Choroid plexus epithelial cell (primary cell): ENCODE measurements at regions not wholly inside any gene's neighbourhood (a gene's known extent, or its start where the extent isn't known, plus 50 kb on each side); places are given as distances from the start of the nearest gene placed in this dataset.

Experiments used
- DNase-seq: peaks from one replicate; pipeline ENCODE4 v3.0.0-alpha.2; 2010; ENCODE audit warnings: low read depth
- H3K4me3 ChIP-seq: 2 replicates; pipeline ENCODE4 v1.5.1; 2011; ENCODE audit warnings: low read depth, mild to moderate bottlenecking, control low read depth, low read length, moderate library complexity
- TF ChIP-seq, protein P1 (sequence below): conservative IDR thresholded peaks from 2 replicates; pipeline ENCODE4 v1.5.1; 2011; ENCODE audit warnings: low read depth, mild to moderate bottlenecking, control low read depth, inconsistent platforms, low read length, moderate library complexity

GRCh38 chr16:64370112-64370511 lies 751.8 kb downstream of the CDH11 start:
- no peak for DNase-seq
- H3K4me3 ChIP-seq, result no peak overlapping the region
- TF ChIP-seq, protein P1, sequence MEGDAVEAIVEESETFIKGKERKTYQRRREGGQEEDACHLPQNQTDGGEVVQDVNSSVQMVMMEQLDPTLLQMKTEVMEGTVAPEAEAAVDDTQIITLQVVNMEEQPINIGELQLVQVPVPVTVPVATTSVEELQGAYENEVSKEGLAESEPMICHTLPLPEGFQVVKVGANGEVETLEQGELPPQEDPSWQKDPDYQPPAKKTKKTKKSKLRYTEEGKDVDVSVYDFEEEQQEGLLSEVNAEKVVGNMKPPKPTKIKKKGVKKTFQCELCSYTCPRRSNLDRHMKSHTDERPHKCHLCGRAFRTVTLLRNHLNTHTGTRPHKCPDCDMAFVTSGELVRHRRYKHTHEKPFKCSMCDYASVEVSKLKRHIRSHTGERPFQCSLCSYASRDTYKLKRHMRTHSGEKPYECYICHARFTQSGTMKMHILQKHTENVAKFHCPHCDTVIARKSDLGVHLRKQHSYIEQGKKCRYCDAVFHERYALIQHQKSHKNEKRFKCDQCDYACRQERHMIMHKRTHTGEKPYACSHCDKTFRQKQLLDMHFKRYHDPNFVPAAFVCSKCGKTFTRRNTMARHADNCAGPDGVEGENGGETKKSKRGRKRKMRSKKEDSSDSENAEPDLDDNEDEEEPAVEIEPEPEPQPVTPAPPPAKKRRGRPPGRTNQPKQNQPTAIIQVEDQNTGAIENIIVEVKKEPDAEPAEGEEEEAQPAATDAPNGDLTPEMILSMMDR, result no peak

DNA sequence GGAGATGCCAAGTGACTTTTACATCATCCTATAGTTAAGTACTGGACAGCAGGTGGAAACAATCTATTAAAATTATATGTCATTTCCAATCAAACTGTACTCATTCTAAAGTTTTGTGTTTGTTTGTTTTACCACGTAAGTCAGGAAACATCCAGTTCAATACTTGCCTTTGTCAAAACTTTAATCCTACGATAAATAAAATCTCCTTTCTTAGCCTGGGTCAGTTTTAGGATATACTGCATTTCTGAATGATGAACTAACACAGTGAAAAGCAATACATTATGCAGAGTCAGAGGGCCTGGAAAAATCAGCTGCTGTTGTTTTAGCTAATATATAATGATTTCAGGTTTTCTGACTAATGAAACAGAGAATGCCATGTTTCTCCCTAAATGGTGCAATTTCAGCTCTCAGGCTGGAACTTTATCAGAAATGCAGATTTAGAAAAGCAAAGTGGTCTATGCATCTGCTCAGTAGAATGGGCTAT lies 756.4 kb downstream of the CDH11 start:
- no peak for DNase-seq
- TF ChIP-seq, protein P1, result no peak
- no peak overlapping the region for H3K4me3 ChIP-seq

- TF ChIP-seq, protein P1, result no peak
- no peak overlapping the region for H3K4me3 ChIP-seq
- no peak for DNase-seq
Measured at GRCh38 chr16:64364894-64365293, 757.0 kb downstream of the CDH11 start.

- no peak for DNase-seq
- no peak overlapping the region for H3K4me3 ChIP-seq
- TF ChIP-seq, protein P1, result no peak
Measured at GRCh38 chr16:64364416-64364815, 757.4 kb downstream of the CDH11 start.

DNA sequence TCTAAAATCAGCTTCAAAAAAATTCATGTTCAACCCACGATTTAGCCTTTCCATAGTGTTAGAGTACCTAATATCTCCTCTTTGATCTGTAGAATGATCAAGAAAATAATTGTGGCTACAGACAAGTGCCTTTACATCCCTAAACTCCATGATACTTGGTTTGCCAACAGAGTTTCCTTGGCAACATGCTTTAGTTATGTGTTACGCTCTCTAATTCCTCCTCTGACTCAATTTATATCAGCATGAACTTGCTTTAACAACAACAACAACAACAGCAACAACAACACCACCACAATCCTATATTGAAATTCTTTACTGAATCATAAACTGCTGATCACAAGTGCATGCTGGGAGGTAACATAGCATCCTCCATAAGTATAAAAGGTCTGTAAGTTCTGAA lies 757.8 kb downstream of the CDH11 start:
- H3K4me3 ChIP-seq, result no peak overlapping the region
- TF ChIP-seq, protein P1, result no peak
- DNase-seq, result no peak

- no peak overlapping the region for H3K4me3 ChIP-seq
- peak; percentile 27 for DNase-seq
- TF ChIP-seq, protein P1, result no peak
Measured at GRCh38 chr16:64363039-64363438, 758.8 kb downstream of the CDH11 start.

DNA sequence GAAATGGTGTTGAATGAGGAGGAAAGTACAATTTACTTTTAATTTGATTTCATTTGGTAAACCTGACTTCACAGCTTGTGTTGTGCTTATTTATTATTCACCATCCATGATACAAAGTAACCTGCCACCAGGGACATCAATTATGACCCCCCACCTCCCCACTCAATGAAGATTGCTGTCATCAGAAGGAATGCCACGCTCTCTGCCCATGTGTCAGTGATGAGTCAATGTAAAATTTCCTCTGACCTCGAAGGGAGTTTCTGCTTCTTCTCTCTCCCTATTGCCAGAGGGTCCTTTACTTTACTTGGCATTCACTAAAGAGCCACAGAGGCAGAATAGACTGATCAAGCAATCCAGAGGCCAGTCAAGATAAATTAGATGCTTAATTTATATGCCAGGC lies 759.7 kb downstream of the CDH11 start:
- H3K4me3 ChIP-seq, result no peak overlapping the region
- peak; percentile 17 for DNase-seq
- TF ChIP-seq, protein P1, result no peak
